ENCODE measurements at regions not wholly inside any gene's neighbourhood (a gene's known extent, or its start where the extent isn't known, plus 50 kb on each side); places are given as distances from the start of the nearest gene placed in this dataset.

GRCh38 chr3:24863215-24863614, 368.6 kb upstream of the THRB start:
- no peak for TF ChIP-seq CTCF (IDR thresholded peaks at IDR 0.05)
- TF ChIP-seq ZFX (IDR thresholded peaks at IDR 0.05; ENCODE audit: borderline replicate concordance), result no peak
